HG03439 (cell line): ENCODE measurements at regions not wholly inside any gene's neighbourhood (a gene's known extent, or its start where the extent isn't known, plus 50 kb on each side); places are given as distances from the start of the nearest gene placed in this dataset.
A peak's percentile ranks its signal among the peaks of the same experiment; 100 is the strongest.

Source experiments
- ATAC-seq: cut with Tn5 transposase; IDR thresholded peaks from one replicate; pipeline ENCODE4 v1.9.1; 2021; ENCODE audit warnings: mild to moderate bottlenecking, moderate library complexity; ENCODE audit not compliant: unreplicated experiment

DNA sequence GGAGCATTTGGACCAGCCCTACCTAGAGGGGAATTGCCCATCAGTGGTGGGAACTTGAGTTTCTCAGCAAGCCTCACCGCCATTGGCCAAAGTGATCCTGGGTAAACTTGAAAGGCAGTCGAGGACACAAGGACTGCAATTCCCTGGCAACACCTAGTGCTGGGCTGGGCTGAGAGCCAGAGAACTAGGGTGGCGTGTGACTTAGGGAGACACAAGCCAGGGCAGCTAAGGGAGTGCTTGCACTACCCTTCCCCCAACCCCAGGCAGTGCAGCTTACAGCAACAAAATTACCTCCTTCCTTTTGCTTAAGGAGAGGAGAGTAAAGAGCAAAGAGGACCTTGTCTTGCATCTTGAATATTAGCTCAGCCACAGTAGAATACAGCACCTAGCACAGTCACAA lies 176.9 kb upstream of the PRMT6 start:
- ATAC-seq = no peak

DNA sequence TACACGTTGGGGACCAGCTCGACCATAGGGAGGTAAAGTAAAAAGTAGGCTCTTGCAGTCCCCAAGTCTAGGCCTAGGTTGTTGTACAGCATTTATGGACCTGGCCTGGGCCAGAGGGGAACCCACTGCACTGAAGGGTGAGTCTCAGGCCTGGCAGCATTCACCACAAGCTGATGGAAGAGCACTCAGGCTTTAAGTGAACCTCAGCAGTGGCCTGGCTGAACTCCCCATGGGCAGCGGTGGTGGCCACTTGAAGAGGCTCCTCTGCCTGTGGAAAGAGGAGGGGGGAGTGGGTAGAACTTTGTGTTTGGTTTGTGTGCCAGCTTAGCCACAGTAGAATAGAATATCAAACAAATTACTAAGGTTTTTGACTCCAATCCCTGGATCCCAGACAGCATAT lies 176.2 kb upstream of the PRMT6 start:
- no peak for ATAC-seq

DNA sequence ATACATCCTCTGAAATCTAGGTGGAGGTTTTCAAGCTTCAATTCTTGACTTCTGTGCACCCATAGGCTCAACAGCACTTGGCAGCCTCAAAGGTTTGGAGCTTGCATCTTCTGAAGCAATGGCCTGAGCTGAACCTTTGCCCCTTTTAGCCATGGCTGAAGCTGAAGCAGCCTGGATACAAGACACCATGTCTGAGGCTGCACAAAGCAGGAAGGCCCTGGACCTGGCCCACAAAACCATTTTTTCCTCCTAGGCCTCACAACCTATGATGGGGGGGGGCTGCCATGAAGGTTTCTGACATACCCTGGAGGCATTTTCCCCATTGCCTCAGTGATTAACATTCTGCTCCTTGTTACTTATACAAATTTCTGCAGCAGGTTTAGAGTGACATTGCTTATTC lies 173.3 kb upstream of the PRMT6 start:
- no peak for ATAC-seq

DNA sequence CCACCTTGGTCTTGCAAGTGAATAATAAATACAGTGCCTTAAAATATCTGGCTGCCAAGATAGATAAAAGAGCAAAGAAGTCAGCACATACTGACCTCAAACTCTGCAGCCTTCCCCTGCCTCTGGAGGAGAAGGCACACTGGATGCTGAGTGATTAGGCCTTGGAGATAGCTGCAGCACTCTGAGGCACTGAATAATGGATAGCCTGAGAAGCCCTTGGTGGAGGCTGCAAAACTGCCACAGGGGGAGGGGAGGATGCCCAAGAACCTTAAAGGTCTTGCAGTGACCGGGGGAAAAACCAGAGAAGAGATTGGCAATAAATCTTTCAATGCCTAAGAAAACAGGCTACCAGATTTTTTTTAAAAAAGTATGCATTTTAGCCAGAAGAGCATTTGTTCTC lies 167.4 kb upstream of the PRMT6 start:
- no peak for ATAC-seq

DNA sequence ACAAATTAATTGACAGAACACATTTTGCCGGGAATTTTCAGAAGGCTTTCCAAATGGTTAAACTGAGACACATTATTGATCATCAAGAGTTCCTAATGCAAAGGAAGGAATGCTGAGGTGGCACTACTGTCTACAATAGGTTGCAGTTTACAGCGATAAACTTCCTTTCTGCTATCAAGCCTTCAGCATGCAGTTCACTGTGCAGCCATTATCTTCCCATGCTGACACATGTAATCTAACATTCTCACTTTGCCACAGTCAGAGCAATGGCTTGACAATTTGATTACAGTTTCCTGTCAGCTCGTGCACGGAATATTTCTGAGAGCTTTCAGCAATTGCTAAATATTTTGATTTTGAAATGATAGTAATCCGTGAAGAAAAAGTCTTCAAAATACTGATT lies 166.9 kb upstream of the PRMT6 start:
- ATAC-seq = no peak

DNA sequence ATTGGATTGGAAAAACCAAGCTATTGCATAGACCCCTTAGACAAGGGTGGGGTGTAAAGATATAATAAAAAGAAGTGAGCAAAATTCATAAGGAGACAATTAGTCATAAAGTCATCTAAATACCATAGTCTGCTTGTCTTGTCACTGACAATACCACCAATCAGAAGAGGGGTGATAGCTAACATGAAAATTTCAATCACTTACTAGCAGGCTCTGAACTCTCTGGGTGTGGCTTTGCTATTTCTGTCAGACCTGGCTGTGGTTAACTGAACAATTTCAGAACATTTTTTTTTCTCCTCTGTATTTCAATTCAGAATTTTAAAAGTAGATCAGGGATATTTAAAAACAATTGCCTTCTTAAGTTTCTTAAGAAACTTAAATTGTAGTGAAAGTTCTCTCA lies 158.5 kb upstream of the PRMT6 start:
- ATAC-seq = no peak

DNA sequence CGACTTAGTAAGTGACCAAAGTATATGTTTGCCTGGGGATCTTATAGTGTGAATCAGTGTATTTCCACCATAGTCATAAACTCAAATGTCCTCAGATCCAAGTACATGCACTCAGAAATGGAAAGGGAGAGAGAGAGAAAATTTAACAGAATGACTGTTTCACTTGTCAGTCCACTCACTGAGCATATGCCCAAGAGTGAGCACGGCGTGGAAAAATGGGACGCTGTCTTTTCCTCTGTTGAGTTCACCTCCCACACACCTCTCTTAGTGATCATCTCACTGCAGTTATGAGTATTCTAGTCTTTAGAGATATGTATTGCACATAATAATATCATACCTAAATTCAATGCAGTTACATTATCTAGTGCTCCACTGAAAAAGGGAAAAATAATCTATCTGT lies 156.8 kb upstream of the PRMT6 start:
- no peak for ATAC-seq

DNA sequence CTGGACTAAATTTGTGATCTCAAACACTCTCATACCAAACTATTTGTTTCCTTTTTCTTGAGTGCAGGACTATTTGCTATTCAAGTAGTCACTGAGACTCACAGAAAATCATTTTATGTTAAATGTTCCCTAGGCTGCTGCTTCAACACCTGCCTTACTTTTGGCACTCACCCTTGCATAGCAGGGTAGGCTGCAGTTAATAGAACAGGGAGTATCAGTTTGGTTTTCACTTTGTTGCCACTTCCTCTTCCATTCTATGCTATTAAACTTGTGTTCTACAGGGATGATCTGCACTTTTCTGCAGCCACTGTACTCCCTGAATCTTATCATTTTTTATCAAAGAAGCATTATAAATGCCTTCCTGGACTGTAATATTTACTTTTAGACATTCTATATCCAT lies 148.7 kb upstream of the PRMT6 start:
- peak; percentile 98 for ATAC-seq

DNA sequence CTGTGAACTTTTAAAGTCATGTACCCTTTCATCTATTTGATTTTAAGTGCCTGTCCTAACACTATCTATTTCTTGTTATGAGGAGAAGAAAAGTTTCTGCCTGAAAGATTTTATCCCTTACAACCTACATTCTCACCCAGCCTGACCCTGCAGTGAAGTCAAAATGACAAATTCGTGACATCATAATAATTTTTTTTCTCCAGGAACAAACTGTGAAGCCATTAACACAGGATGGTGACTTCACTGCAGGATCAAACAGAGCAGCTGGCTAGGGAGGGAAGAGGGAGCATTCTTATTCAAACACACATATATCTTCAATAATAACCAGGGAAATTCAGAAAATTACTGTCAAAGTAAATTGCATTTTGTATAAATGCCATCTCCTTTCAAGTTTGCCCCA lies 147.8 kb upstream of the PRMT6 start:
- no peak for ATAC-seq

DNA sequence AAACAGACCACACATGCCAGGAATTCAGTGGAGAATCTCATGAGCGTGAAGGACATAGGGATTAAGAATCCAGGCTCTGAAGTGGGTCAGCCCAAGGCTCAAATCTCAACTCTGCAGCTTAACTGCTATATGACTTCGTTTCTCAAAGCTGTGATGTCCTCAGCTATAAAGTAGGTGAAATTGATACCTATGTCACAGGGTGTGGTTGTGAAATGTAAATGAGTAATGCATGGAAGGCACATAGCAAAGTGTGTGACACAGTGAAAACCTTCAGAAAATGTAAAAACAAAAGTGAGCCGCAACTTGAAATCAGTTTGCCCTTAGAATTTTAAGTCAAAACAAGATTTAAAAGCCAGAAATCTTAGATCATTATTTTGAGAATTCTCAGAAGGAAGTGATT lies 145.7 kb upstream of the PRMT6 start:
- ATAC-seq = no peak

DNA sequence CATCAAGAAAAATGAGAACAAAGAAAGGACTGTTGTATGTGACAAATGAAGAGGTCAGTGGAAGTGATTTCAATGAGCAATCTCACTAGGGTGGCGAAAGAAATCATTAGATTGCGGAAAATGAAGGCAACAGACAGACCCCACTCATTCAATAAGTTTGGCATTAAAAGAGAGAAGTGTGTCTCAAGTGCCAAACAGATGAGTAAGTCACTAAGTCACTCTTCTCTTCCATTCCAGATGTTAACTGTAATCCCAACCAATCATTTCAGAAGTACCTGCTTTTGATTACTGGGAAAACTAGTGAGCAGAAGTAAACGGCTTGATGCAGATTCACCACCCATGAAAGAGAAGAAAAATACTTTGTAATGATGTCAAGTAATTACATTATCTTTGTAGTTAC lies 144.3 kb upstream of the PRMT6 start:
- ATAC-seq = no peak

DNA sequence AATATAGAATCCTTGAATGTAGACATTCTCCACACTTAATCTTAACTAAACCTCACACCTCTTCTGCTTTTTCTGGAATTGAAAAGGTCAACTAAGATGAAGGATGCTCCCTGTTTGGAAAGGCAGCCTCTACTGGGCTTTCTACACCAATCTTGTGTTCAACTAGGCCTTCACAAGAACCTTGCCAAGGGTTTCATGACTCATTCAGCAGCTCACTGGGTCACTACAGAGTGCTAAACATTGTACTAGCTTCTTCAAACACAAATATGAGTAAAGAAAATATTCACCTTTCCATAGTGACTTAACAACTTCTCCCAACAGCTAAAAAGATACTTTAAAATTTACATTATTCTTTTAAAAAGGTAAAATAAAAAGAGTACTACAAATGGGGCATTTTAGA lies 135.3 kb upstream of the PRMT6 start:
- ATAC-seq = no peak

DNA sequence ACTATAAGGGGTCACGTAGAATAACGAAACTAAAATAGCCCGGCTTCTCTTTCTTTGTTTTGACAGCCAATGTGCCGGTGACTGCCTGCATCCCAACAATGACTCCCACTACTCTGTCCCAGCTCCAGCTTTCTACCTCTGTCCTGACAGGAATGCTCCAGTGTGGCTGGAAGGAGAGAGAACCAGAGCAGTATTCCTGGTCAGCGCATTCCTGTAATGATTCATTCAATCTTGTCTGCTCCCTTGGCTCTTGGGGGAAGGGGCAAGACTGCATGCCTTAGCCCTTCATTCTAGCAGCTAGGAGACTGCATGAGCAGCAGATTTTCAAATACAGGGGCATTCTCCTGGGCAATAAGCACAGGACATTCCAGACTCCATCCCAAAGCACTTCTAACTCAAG lies 132.1 kb upstream of the PRMT6 start:
- no peak for ATAC-seq

DNA sequence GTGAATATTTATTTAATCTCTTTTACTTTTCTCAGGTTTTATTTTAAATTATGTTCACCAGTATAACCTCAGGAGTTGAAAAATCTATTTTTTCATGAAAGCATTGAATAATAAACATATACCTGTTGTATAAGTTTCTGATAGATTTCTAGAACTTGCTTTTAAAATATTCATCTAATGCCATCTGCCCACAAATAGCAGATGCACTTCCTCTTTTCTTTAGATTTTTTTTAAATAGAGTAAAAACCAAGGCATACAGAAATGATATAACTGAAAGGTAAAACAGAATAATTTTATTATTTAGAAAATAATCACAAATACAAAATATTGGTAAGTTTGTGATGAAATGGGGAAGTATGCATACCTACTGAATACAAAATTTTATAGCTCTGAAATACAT lies 130.7 kb upstream of the PRMT6 start:
- no peak for ATAC-seq

DNA sequence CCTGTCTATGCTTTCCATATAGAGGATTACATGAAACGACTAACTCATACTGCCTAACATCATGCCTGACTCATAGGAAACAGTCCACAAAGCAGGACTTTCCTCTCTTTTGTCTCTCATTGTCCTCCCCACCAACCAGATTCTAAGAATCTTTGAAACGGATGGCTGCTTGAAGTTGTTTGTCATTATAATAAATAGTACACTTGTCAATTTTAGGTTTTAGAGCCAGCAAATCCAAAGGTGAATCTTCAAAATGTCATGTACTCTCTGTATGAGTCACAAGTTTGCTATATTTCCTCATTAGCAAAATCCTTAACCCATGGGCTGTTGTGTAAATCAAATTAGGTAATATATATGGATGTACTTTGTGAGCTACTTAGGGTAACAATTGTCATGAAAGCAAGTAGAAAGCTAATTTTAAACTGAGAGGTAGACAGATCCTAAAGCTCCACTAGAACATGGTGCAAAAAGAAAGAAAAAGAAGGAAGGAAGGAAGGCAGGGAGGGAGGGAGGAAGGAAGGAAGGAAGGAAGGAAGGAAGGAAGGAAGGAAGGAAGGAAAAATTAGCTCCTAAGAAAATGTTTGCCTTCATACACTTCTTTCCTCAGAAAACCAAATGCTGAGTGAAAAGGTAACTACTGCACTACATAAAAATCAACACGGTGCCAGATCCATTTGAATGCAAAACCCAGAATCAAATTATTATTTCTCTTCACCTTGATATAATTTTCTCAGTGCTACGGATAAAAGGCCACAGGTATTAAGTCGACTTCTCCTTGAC lies 129.5 kb upstream of the PRMT6 start:
- no peak for ATAC-seq

DNA sequence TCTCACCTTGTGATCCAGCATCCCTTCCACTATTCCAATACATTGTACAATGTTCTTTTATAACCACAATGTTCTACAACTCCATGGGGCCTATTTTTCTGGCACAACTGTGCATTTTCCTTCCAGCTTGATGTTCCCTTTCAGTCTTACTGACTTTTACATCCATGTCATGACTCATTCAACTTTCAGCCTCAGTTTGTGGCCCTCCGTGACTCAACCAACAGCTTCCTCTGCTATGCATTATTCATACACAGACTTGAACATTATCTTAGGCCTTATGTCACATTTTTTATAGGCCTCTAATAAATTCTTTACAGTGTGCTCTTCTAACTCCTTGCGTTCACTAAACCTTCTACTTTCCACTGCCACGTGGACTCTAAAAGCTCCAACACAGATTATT lies 119.4 kb upstream of the PRMT6 start:
- no peak for ATAC-seq

DNA sequence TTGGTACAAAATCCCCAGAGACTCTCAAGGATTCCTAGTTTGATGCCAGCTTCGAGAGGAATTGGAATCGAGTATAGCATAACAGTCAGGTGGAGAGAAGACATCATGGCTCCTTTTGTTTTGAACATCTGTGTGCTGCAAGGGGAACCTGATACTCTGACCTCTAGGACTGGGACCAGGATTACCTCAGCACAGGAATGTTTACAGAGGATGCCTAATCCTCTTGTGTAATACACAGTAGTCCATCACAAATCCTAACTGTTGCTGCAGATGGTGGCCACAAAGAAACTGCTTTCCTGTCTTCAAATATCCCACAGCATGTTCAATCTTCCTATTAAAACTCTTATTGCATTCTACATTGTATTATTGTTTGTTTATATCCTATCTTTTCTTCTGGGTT lies 111.8 kb upstream of the PRMT6 start:
- no peak for ATAC-seq

DNA sequence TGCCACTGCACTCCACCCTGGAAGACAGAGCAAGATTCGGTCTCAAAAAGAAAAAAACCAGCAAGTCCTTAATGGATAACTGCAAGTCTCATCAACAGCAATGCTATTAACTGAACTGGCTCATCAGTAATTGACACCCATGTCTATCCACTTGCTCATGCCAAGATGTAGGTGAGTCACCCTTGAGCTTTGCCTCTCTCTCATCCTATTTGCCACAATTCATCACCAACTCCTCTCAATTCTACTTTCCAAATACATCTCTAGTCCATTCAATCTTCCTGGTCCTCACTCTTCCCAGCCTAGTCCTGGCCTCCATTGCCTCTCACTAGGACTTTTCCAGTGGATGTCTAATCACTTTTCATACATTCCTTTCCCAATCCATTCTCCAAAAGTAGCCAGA lies 103.7 kb upstream of the PRMT6 start:
- ATAC-seq = no peak

DNA sequence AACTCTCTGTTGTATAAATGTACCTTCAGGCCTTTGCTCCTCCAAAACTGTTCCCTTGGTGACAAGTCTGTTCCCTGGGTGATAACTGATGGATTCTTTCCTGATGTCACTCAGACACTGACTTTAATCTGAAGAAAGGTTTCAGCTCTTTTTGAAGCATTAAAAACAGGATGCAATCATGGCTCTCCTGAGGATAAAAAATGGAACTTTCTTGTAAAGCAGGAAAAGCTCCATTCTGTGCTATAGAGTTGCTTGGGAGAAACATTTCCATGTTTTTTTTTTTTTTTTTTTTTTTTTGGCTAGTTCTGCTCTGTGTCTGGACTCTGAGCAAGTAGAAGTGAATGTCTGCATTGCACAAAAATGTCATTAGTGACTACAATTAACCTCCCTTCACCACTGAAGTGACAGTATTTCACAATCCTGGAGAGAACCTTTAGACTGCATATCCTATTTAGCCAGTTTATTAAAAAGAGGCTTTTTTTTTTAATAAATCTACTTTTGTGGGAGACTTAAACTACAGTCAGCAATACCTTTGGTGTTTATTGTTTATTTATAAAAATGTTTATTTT lies 101.7 kb upstream of the PRMT6 start:
- no peak for ATAC-seq

DNA sequence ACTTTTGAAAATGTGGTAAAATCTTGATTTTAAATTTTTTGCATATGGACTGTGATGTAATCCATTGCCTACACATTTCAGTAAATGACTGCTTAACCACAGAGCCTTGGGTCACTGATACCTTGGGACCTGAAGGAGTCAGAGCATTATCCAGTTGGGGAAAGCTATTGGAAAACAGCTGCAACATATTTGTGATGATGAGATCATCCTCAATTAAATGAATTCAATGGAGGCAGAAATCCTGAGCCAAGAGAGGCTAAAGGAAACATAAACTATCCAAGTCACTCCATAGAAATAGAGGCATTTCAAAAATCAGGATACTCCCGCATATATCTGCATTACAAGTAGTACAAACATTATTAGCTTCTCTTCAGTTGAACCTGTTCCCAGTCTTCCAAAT lies 99.8 kb upstream of the PRMT6 start:
- ATAC-seq = no peak

DNA sequence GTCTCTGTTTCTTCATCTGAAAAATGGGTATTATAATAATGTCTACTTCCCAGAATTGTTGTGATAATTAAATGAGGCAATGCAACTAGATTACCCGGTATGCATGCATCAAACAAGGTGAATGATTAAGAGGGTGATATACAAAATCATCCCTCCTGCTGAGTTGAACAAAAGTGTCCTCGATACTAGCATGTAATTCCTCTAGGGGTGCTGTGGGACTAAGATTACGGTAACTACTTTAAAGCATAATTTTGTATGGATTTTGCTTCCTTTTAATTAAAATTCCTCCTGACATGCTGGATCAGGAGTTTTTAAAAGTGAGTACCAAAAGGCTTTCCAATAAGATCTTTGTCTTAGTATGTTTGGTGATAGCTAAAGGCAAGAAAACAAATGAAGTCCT lies 98.7 kb upstream of the PRMT6 start:
- no peak for ATAC-seq

DNA sequence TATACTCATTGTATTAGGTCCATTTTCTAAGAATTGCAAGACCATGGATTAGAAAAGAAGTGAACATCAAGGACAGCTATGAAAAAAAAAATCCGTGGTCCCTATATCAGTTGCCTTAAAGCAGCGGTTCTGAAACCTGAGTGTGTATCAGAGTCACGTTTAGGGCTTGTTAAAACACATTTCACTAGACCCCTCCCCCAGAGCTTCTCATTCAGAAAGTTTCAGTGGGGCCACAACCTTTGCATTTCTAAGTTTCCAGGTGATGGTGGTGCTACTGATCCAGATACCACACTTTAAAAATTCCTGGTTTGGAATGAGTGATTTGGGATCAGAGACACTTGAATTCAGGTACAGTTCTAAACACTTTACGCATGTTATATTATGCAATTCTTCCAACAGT lies 96.1 kb upstream of the PRMT6 start:
- no peak for ATAC-seq

DNA sequence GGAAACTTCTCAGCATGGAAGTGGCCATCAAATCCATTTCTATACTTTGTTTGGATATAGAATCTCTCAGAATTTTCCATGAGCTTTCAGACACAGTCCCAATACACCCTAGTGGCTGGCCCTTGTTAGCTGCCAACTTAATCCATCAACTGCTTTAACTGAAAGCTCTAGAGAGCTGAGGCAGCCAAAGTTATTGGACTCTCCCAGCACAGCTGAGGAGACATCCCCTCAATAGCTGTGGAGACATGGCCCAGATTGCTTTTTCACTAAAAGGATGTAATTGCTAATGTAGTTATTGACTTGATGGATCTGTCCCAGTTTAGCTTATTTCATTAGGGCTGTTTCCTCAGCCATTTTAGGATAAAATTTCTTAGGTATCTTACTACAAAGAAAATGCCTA lies 94.8 kb upstream of the PRMT6 start:
- ATAC-seq = no peak
